K562 (cell line): ENCODE measurements at regions not wholly inside any gene's neighbourhood (a gene's known extent, or its start where the extent isn't known, plus 50 kb on each side); places are given as distances from the start of the nearest gene placed in this dataset.

Experiments
- CBX3 ChIP-seq, 2 experiments: IDR thresholded peaks; 1 replicate in 1 of 2; 2 replicates in 1 of 2; pipeline ENCODE4 v1.6.1; 2012; ENCODE audit warnings: inconsistent platforms in 2 of 2, low read length in 2 of 2, borderline replicate concordance in 1 of 2, control low read depth in 1 of 2
- CTCF ChIP-seq, 3 experiments: IDR thresholded peaks in 2 of 3; conservative IDR thresholded peaks in 1 of 3; 2 replicates each; pipeline ENCODE4 v1.5.1; 2011 to 2012; ENCODE audit warnings: low read length in 3 of 3, mild to moderate bottlenecking in 3 of 3, control low read depth in 2 of 3, improper control_type of control experiment in 1 of 3, inconsistent platforms in 1 of 3, low read depth in 1 of 3, mixed read lengths in 1 of 3, moderate library complexity in 1 of 3; ENCODE audit not compliant: insufficient read depth in 2 of 3
- DPF2 ChIP-seq: fragments of 450-650 bp; IDR thresholded peaks from 2 replicates; pipeline ENCODE4 v1.6.1; 2016
- EWSR1 ChIP-seq: fragments of 450-650 bp; IDR thresholded peaks from 2 replicates; pipeline ENCODE4 v1.6.1; 2018; ENCODE audit warnings: borderline replicate concordance, mild to moderate bottlenecking, low read depth, moderate library complexity; ENCODE audit not compliant: partially characterized antibody
- EZH2 ChIP-seq: IDR thresholded peaks from 2 replicates; pipeline ENCODE4 v1.6.1; 2012; ENCODE audit warnings: low read depth, mild to moderate bottlenecking, inconsistent platforms, low read length, borderline replicate concordance
- FOXK2 ChIP-seq, 2 experiments: fragments of 450-650 bp; IDR thresholded peaks in 1 of 2; conservative IDR thresholded peaks in 1 of 2; 2 replicates each; pipeline ENCODE4 v1.6.1; 2016; ENCODE audit warnings: low read depth in 2 of 2, mild to moderate bottlenecking in 1 of 2
- GABPA ChIP-seq: fragments of 200-800 bp; sonication (Bioruptor generic); conservative IDR thresholded peaks from 2 replicates; pipeline ENCODE4 v1.6.1; 2016; ENCODE audit warnings: low read depth, missing genetic modification characterization, missing compliant biosample characterization
- ILF3 ChIP-seq: fragments of 450-650 bp; IDR thresholded peaks from 2 replicates; pipeline ENCODE4 v1.6.1; 2018; ENCODE audit warnings: antibody characterized with exemption, mild to moderate bottlenecking, moderate library complexity, borderline replicate concordance
- L3MBTL2 ChIP-seq: fragments of 450-650 bp; IDR thresholded peaks from 2 replicates; pipeline ENCODE4 v1.6.1; 2016; ENCODE audit warnings: mild to moderate bottlenecking, moderate library complexity
- NR3C1 ChIP-seq: sonication (generic); formaldehyde crosslinking; IDR thresholded peaks from 2 replicates; pipeline ENCODE4 v1.8.1; 2022; ENCODE audit warnings: missing genetic modification reagents
- SUPT5H ChIP-seq: fragments of 450-650 bp; IDR thresholded peaks from 2 replicates; pipeline ENCODE4 v1.6.1; 2016
- TAF1 ChIP-seq: IDR thresholded peaks from 2 replicates; pipeline ENCODE4 v1.6.1; 2011; ENCODE audit warnings: mild to moderate bottlenecking, low read length, moderate library complexity; ENCODE audit not compliant: insufficient read depth, control insufficient read depth, severe bottlenecking; ENCODE audit errors: extremely low read depth
- TCF7L2 ChIP-seq: fragments of 150-350 bp; IDR thresholded peaks from 2 replicates; pipeline ENCODE4 v1.6.1; 2016; ENCODE audit warnings: low read depth, mild to moderate bottlenecking, low read length, moderate library complexity
- U2AF1 ChIP-seq: fragments of 200-400 bp; formaldehyde crosslinking; optimal IDR thresholded peaks from 2 replicates; pipeline ENCODE3; 2017; ENCODE audit warnings: mild to moderate bottlenecking, low read depth, low read length, moderate library complexity

- TF ChIP-seq TCF7L2 (no peak), ILF3 (no peak), CBX3 (IDR thresholded peaks at IDR 0.05; ENCODE audit: borderline replicate concordance in 1 of 2, low read length in 2 of 2) (no peak), SUPT5H (no peak), EZH2 (no peak), NR3C1 (CRISPR knock-in tag) (no peak), DPF2 (no peak), TAF1 (no peak), FOXK2 (conservative IDR thresholded peaks at IDR 0.05 in 1 of 2, IDR thresholded peaks at IDR 0.05 in 1 of 2; ENCODE audit: low read depth in 2 of 2) (no peak), CTCF (IDR thresholded peaks at IDR 0.05 in 2 of 3, conservative IDR thresholded peaks at IDR 0.05 in 1 of 3; ENCODE audit: insufficient read depth in 2 of 3, low read depth in 1 of 3, low read length in 3 of 3) (no peak), EWSR1 (no peak), U2AF1 (no peak), L3MBTL2 (no peak), GABPA (no peak)
Measured at GRCh38 chr22:48781391-48781790, 1046.3 kb downstream of the BRD1 start.
